SKM-1 treated with dmso at 0.1 percent for 144 hours (cell line): ENCODE measurements at regions not wholly inside any gene's neighbourhood (a gene's known extent, or its start where the extent isn't known, plus 50 kb on each side); places are given as distances from the start of the nearest gene placed in this dataset.
A peak's percentile ranks its signal among the peaks of the same experiment; 100 is the strongest.

Experiments used
- DNase-seq: peaks from one replicate; lab custom pipeline; 2025; ENCODE audit not compliant: unreplicated experiment; lab: John Stamatoyannopoulos, UW

- no peak for DNase-seq
Observed at GRCh38 chr1:172883387-172883791, 167.4 kb downstream of the TNFSF18 start.

GRCh38 chr1:172883844-172884243 lies 166.9 kb downstream of the TNFSF18 start:
- DNase-seq: no peak

GRCh38 chr1:172885411-172885810 lies 165.3 kb downstream of the TNFSF18 start:
- no peak for DNase-seq

GRCh38 chr1:172885971-172886370 lies 164.8 kb downstream of the TNFSF18 start:
- DNase-seq: no peak

- no peak for DNase-seq
Observed at GRCh38 chr1:172887162-172887561, 163.6 kb downstream of the TNFSF18 start.

- DNase-seq: no peak
Observed at GRCh38 chr1:172893146-172893841, 157.4 kb downstream of the TNFSF18 start.

GRCh38 chr1:172894349-172895049 lies 156.2 kb downstream of the TNFSF18 start:
- DNase-seq: no peak

- DNase-seq: no peak
Observed at GRCh38 chr1:172895050-172895460, 155.7 kb downstream of the TNFSF18 start.

GRCh38 chr1:172895761-172896160 lies 155.0 kb downstream of the TNFSF18 start:
- no peak for DNase-seq

- no peak for DNase-seq
Observed at GRCh38 chr1:172897738-172898137, 153.0 kb downstream of the TNFSF18 start.

- DNase-seq: no peak
Observed at GRCh38 chr1:172898866-172899265, 151.9 kb downstream of the TNFSF18 start.

- DNase-seq: peak; percentile 78
Observed at GRCh38 chr1:172900376-172900997, 150.3 kb downstream of the TNFSF18 start.

GRCh38 chr1:172902200-172902599 lies 148.5 kb downstream of the TNFSF18 start:
- DNase-seq: no peak

GRCh38 chr1:172902861-172903381 lies 147.8 kb downstream of the TNFSF18 start:
- DNase-seq: no peak

- DNase-seq: no peak
Observed at GRCh38 chr1:172903581-172904220, 147.0 kb downstream of the TNFSF18 start.

- no peak for DNase-seq
Observed at GRCh38 chr1:172905452-172905851, 145.3 kb downstream of the TNFSF18 start.

GRCh38 chr1:172906778-172907592 lies 143.8 kb downstream of the TNFSF18 start:
- no peak for DNase-seq

GRCh38 chr1:172907834-172908326 lies 142.9 kb downstream of the TNFSF18 start:
- no peak for DNase-seq

- no peak for DNase-seq
Observed at GRCh38 chr1:172909606-172910326, 141.0 kb downstream of the TNFSF18 start.

GRCh38 chr1:172912765-172913260 lies 137.9 kb downstream of the TNFSF18 start:
- DNase-seq: no peak
